ENCODE measurements at regions not wholly inside any gene's neighbourhood (a gene's known extent, or its start where the extent isn't known, plus 50 kb on each side); places are given as distances from the start of the nearest gene placed in this dataset.

DNA sequence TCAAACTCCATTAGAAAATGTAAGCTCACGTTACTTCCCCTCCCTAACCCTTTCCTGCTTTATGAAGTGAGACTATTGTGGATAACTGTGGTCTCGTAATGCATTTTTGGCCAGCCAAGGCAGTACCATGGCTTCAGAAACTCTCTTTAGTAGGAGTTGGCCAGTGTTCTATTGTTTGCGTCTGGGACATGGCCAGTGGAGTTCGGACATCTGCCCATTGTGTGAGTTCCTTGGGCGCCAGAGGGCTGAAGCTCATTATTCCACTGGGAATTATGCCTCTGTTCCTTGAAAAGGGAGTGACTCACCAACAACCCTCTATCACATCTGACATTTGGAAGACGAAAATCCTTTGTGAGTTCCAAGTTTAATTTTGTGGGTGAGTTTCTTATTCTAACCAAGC, 319.5 kb upstream of the SOX9 start:
- Histone ChIP-seq H4K8ac (ENCODE audit: low read depth in 2 of 2, low read length in 2 of 2) (no peak overlapping the region), H3K27me3 (ENCODE audit: control insufficient read depth, insufficient read depth, low read length) (peaks cover 1% of the 10 kb centered on the region; the same call in 1 of the 2 replicates), H3K36me3 (ENCODE audit: control insufficient read depth, insufficient read depth, low read length) (no peaks in the 10 kb centered on the region), H2AK5ac (ENCODE audit: low read depth, low read length) (no peak overlapping the region), H3K9me3 (ENCODE audit: control insufficient read depth, insufficient read depth, low read length) (no peaks in the 10 kb centered on the region), H2BK120ac (ENCODE audit: low read depth, low read length) (no peak overlapping the region), H2BK20ac (ENCODE audit: low read depth, low read length) (no peak overlapping the region), H2BK15ac (ENCODE audit: low read depth, low read length) (no peak overlapping the region), H3K79me1 (ENCODE audit: low read depth in 1 of 2, low read length in 2 of 2) (no peaks in the 10 kb centered on the region), H3K4ac (ENCODE audit: low read depth, low read length) (no peak overlapping the region), H3K27ac (ENCODE audit: insufficient read depth, low read length) (no peak overlapping the region), H3K4me2 (ENCODE audit: low read depth, low read length) (no peak overlapping the region), H3K14ac (replicated peaks; ENCODE audit: low read depth, low read length) (no peak overlapping the region), H3K4me1 (ENCODE audit: control insufficient read depth, insufficient read depth, low read length) (no peaks in the 10 kb centered on the region), H3K4me3 (ENCODE audit: insufficient read depth, low read depth, low read length) (no peak overlapping the region), H2AFZ (replicated peaks; ENCODE audit: low read length, poor library complexity) (no peak overlapping the region), H3K56ac (ENCODE audit: extremely low read depth, insufficient read depth, low read length) (no peak overlapping the region), H2AK9ac (replicated peaks; ENCODE audit: low read depth, low read length, poor library complexity) (no peak overlapping the region), H4K5ac (ENCODE audit: low read depth, low read length) (no peak overlapping the region), H3K9ac (ENCODE audit: low read depth, low read length) (no peak overlapping the region), H4K91ac (ENCODE audit: insufficient read depth, low read depth, low read length) (no peak overlapping the region), H3K18ac (ENCODE audit: low read depth, low read length) (no peak overlapping the region), H3K23ac (ENCODE audit: low read depth, low read length) (no peak overlapping the region), H2BK5ac (ENCODE audit: low read depth, low read length, poor library complexity, severe bottlenecking) (no peak overlapping the region), H4K20me1 (ENCODE audit: insufficient read depth, low read length) (no peaks in the 10 kb centered on the region), H3K9me1 (ENCODE audit: insufficient read depth, low read length) (no peaks in the 10 kb centered on the region)
- ATAC-seq (ENCODE audit: low read depth), result no peak
- BruUV-seq (replicated peaks), result no TSS peak
- ChIA-PET CTCF (no interaction called here), POLR2A (ENCODE audit: unreplicated experiment) (no interaction called here)
- WGBS, 2 experiments (ENCODE audit: extremely low coverage in 2 of 2, insufficient read length in 1 of 2), result no CpG with 5 or more reads among the region's 6 CpGs
- dilution Hi-C loops (cut with HindIII; ENCODE audit: low sequenced_read_pairs, unreplicated experiment) (no loop called here), in situ Hi-C loops (cut with MboI; ENCODE audit: low sequenced_read_pairs) (no loop called here), intact Hi-C loops (cut with micrococcal nuclease) (no loop called here)
- DNase-seq, result no peak
- TF ChIP-seq CHD1 (IDR thresholded peaks at IDR 0.05; ENCODE audit: low read depth, low read length), result no peak
- TF ChIP-seq MAFK (IDR thresholded peaks at IDR 0.05; ENCODE audit: low read depth, low read length), result no peak
- TF ChIP-seq SMC3 (IDR thresholded peaks at IDR 0.05; ENCODE audit: low read depth, low read length), result no peak
- TF ChIP-seq, protein P1, sequence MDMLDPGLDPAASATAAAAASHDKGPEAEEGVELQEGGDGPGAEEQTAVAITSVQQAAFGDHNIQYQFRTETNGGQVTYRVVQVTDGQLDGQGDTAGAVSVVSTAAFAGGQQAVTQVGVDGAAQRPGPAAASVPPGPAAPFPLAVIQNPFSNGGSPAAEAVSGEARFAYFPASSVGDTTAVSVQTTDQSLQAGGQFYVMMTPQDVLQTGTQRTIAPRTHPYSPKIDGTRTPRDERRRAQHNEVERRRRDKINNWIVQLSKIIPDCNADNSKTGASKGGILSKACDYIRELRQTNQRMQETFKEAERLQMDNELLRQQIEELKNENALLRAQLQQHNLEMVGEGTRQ (IDR thresholded peaks at IDR 0.05; ENCODE audit: low read depth, low read length), result no peak
- TF ChIP-seq MAZ (IDR thresholded peaks at IDR 0.05; ENCODE audit: borderline replicate concordance, low read depth, low read length), result no peak
- TF ChIP-seq, protein P2, sequence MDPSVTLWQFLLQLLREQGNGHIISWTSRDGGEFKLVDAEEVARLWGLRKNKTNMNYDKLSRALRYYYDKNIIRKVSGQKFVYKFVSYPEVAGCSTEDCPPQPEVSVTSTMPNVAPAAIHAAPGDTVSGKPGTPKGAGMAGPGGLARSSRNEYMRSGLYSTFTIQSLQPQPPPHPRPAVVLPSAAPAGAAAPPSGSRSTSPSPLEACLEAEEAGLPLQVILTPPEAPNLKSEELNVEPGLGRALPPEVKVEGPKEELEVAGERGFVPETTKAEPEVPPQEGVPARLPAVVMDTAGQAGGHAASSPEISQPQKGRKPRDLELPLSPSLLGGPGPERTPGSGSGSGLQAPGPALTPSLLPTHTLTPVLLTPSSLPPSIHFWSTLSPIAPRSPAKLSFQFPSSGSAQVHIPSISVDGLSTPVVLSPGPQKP (IDR thresholded peaks at IDR 0.05; ENCODE audit: borderline replicate concordance, low read depth, low read length), result no peak
- TF ChIP-seq BHLHE40 (IDR thresholded peaks at IDR 0.05; ENCODE audit: low read depth, low read length), result no peak
- no peak for TF ChIP-seq CEBPB (IDR thresholded peaks at IDR 0.05; ENCODE audit: low read depth, low read length)
- TF ChIP-seq, protein P3, sequence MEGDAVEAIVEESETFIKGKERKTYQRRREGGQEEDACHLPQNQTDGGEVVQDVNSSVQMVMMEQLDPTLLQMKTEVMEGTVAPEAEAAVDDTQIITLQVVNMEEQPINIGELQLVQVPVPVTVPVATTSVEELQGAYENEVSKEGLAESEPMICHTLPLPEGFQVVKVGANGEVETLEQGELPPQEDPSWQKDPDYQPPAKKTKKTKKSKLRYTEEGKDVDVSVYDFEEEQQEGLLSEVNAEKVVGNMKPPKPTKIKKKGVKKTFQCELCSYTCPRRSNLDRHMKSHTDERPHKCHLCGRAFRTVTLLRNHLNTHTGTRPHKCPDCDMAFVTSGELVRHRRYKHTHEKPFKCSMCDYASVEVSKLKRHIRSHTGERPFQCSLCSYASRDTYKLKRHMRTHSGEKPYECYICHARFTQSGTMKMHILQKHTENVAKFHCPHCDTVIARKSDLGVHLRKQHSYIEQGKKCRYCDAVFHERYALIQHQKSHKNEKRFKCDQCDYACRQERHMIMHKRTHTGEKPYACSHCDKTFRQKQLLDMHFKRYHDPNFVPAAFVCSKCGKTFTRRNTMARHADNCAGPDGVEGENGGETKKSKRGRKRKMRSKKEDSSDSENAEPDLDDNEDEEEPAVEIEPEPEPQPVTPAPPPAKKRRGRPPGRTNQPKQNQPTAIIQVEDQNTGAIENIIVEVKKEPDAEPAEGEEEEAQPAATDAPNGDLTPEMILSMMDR (conservative IDR thresholded peaks at IDR 0.05; ENCODE audit: low read depth, low read length), result no peak
- TF ChIP-seq NFE2L2 (IDR thresholded peaks at IDR 0.05; ENCODE audit: low read depth, low read length), result no peak
- no peak for TF ChIP-seq MXI1 (IDR thresholded peaks at IDR 0.05; ENCODE audit: borderline replicate concordance, low read depth, low read length)

Data from IMR-90 (cell line).